ENCODE measurements at regions not wholly inside any gene's neighbourhood (a gene's known extent, or its start where the extent isn't known, plus 50 kb on each side); places are given as distances from the start of the nearest gene placed in this dataset.
"Not testable (repeated sequence)": the region's sequence is repeated elsewhere in the genome, so short reads cannot be mapped to it uniquely, and the experiment has no call there.

- not testable (repeated sequence) for TF ChIP-seq CTCF, POLR2A (IDR thresholded peaks at IDR 0.05)
Observed at GRCh38 chr13:88852293-88852692, 1181.1 kb downstream of the SLITRK5 start.

All from esophagus squamous epithelium (tissue), 4 donors.